ENCODE measurements at regions not wholly inside any gene's neighbourhood (a gene's known extent, or its start where the extent isn't known, plus 50 kb on each side); places are given as distances from the start of the nearest gene placed in this dataset.

DNA sequence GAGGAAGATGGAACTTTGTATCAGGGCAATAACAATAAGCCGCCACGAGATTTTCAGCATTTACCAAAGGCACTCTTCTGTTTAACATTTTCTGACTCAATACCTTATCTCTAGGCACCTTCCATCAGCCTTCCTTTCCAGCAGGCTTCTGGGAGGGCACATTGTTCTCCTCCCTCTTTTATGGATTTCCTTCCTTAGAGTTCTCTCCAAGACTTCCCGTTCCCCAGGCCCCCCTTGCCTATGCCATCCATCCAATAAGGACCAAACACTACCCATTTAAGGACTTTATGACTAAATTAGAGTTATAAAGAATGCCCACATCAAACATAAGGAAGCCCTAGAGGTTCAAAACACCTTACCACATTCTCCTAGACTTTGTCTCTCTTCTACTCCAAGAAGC, 71.0 kb upstream of the ACP3 start:
- intact Hi-C loops (cut with DNase I; ENCODE audit: low total_unique reads): no loop called here
- Histone ChIP-seq H3K4me1 (no peaks in the 10 kb centered on the region), H3K27ac (no peak overlapping the region), H3K9me3 (no peaks in the 10 kb centered on the region), H3K4me3 (no peak overlapping the region), H3K36me3 (ENCODE audit: low read depth, missing control alignments) (no peaks in the 10 kb centered on the region), H3K27me3 (no peaks in the 10 kb centered on the region)
- TF ChIP-seq, protein P1, sequence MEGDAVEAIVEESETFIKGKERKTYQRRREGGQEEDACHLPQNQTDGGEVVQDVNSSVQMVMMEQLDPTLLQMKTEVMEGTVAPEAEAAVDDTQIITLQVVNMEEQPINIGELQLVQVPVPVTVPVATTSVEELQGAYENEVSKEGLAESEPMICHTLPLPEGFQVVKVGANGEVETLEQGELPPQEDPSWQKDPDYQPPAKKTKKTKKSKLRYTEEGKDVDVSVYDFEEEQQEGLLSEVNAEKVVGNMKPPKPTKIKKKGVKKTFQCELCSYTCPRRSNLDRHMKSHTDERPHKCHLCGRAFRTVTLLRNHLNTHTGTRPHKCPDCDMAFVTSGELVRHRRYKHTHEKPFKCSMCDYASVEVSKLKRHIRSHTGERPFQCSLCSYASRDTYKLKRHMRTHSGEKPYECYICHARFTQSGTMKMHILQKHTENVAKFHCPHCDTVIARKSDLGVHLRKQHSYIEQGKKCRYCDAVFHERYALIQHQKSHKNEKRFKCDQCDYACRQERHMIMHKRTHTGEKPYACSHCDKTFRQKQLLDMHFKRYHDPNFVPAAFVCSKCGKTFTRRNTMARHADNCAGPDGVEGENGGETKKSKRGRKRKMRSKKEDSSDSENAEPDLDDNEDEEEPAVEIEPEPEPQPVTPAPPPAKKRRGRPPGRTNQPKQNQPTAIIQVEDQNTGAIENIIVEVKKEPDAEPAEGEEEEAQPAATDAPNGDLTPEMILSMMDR (IDR thresholded peaks at IDR 0.05): no peak
- no peak for TF ChIP-seq POLR2A (IDR thresholded peaks at IDR 0.05)
- no peak for DNase-seq
- WGBS, 2 donors: 89 to 91% methylated on average over 3 of the region's 3 CpGs

DNA sequence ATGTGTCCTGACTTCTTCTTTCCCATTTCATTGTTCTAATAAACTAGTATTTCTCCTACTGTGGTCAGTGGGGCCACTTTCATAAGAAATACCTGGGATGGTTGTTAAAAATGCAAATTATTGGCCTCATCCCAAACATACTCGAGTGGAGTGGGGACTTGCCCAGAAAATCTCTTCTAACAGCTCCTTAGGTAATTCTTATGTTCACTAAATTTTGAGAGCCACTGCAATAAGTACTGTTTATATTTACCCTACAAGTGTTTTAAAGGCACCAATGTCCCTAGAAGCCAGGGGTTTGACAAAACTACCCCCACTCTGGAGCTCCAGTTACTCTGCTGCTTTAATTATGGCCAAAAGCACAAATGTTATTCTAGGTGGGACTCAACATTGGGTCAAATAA, 70.0 kb upstream of the ACP3 start:
- Histone ChIP-seq H3K27me3 (no peaks in the 10 kb centered on the region), H3K9me3 (no peaks in the 10 kb centered on the region), H3K36me3 (ENCODE audit: low read depth, missing control alignments) (no peaks in the 10 kb centered on the region), H3K4me1 (no peaks in the 10 kb centered on the region), H3K27ac (no peak overlapping the region), H3K4me3 (no peak overlapping the region)
- intact Hi-C loops (cut with DNase I; ENCODE audit: low total_unique reads): no loop called here
- 52 to 72% methylated on average over 1 of the region's 1 CpG for WGBS, 2 donors
- DNase-seq: no peak
- TF ChIP-seq, protein P1 (IDR thresholded peaks at IDR 0.05): no peak
- no peak for TF ChIP-seq POLR2A (IDR thresholded peaks at IDR 0.05)

DNA sequence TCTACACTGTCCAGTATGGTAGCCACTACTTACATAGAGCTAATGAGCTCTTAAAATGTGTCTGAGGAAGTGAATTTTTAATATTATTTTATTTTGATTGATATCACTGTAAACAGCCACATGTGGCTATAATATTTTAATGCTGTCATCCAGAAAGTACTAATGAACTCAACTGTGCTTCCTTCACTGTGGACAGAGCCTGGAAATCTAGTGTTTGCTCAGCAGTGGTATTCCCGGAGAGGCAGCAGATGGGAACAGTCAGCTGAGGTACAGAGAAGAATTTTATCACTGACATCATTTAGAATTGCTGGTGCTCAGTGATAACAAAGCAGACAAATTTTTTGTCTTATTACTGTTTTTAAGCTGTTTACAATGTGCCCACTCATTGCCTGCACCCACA, 68.7 kb upstream of the ACP3 start:
- H3K27me3 ChIP-seq: no peaks in the 10 kb centered on the region
- intact Hi-C loops (cut with DNase I; ENCODE audit: low total_unique reads): no loop called here
- no peak overlapping the region for H3K4me3 ChIP-seq
- H3K36me3 ChIP-seq (ENCODE audit: low read depth, missing control alignments): no peaks in the 10 kb centered on the region
- no peak for DNase-seq
- H3K4me1 ChIP-seq: no peaks in the 10 kb centered on the region
- H3K27ac ChIP-seq: no peak overlapping the region
- TF ChIP-seq, protein P1 (IDR thresholded peaks at IDR 0.05): no peak
- TF ChIP-seq POLR2A (IDR thresholded peaks at IDR 0.05): no peak
- no peaks in the 10 kb centered on the region for H3K9me3 ChIP-seq
- WGBS, 2 donors: 0 to 50% methylated on average over 1 of the region's 1 CpG

DNA sequence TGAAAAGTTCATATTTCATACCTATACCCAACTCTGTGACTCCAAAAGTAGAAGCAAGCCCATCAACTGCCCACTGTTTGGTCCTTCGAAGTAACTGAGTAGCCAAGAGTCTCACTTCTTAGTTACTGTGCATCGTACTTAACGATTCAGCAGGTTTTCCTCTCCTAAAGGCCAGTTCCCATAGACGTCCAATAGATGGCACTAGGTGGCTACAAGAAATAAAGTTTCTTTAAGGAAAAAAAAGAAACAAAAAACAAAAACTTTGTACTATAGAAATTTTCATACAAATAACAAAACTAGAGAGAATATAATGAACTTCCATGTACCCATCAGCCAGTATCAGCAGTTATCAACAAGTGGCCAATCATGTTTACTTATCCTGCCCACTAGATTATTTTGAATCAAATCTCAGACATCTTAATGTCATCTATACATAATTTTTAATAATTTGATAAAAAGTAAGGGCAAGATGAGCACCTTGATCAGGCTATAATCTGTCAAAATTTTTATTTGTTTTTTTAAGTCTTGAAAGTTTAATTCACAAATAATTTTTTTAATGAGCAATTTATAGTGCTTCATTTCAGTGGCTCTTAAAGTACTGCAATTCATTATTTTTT, 63.8 kb upstream of the ACP3 start:
- no peaks in the 10 kb centered on the region for H3K4me1 ChIP-seq
- no peaks in the 10 kb centered on the region for H3K27me3 ChIP-seq
- H3K27ac ChIP-seq: no peak overlapping the region
- intact Hi-C loops (cut with DNase I; ENCODE audit: low total_unique reads): loop anchor here (5.0 kb wide), 1 partner anchor 94 kb away; no protein-coding TSS in a partner anchor
- TF ChIP-seq, protein P1 (IDR thresholded peaks at IDR 0.05): peak; percentile 29 to 61 (median 58)
- TF ChIP-seq POLR2A (IDR thresholded peaks at IDR 0.05): no peak
- WGBS, 2 donors: 25 to 26% methylated on average over 4 of the region's 4 CpGs
- no peaks in the 10 kb centered on the region for H3K9me3 ChIP-seq
- no peak for DNase-seq
- H3K36me3 ChIP-seq (ENCODE audit: low read depth, missing control alignments): no peaks in the 10 kb centered on the region
- no peak overlapping the region for H3K4me3 ChIP-seq
